Tibial artery (tissue), 4 donors: ENCODE measurements at regions not wholly inside any gene's neighbourhood (a gene's known extent, or its start where the extent isn't known, plus 50 kb on each side); places are given as distances from the start of the nearest gene placed in this dataset.

Experiments
- DNase-seq, 2 donors: peaks; one replicate each; pipeline ENCODE4 v3.0.0-alpha.2; 2019
- H3K27ac ChIP-seq, 2 donors: fragments of 200-600 bp; sonication (generic) in 1 of 2; 1 replicate in 1 of 2; 2 replicates in 1 of 2; pipeline ENCODE4 v1.5.1; 2018 to 2019; ENCODE audit warnings: mild to moderate bottlenecking in 1 of 2
- H3K27me3 ChIP-seq, 2 donors: fragments of 200-600 bp; sonication (generic) in 1 of 2; one replicate each; pipeline versions ENCODE4 v1.5.1 to v1.6.0; 2016 to 2019
- H3K36me3 ChIP-seq, 3 donors: fragments of 200-600 bp; sonication (generic) in 2 of 3; one replicate each; pipeline ENCODE4 v1.5.1; 2016 to 2019; ENCODE audit warnings: mild to moderate bottlenecking in 2 of 3
- H3K4me1 ChIP-seq, 4 donors: fragments of 200-600 bp; sonication (generic) in 2 of 4; 1 replicate in 3 of 4; 2 replicates in 1 of 4; pipeline ENCODE4 v1.5.1; 2016 to 2019
- H3K4me3 ChIP-seq, 2 donors: fragments of 200-600 bp; sonication (generic) in 1 of 2; 1 replicate in 1 of 2; 2 replicates in 1 of 2; pipeline ENCODE4 v1.5.1; 2018 to 2019; ENCODE audit warnings: mild to moderate bottlenecking in 2 of 2
- H3K9me3 ChIP-seq, 3 donors: fragments of 200-600 bp; sonication (generic) in 1 of 3; one replicate each; pipeline ENCODE4 v1.5.1; 2016 to 2019
- CTCF ChIP-seq, 2 experiments: fragments of 200-600 bp in 1 of 2; fragments of 450-650 bp in 1 of 2; IDR thresholded peaks; one replicate each; pipeline ENCODE4 v1.5.1; 2017 to 2019; ENCODE audit warnings: antibody characterized with exemption in 2 of 2, mild to moderate bottlenecking in 1 of 2, moderate library complexity in 1 of 2
- intact Hi-C: fragments of 100-400 bp; cut with DNase I; formaldehyde crosslinking; loops from one replicate; pipeline ENCODE4 v1.15.0; 2023; ENCODE audit warnings: low total_unique reads

GRCh38 chr5:1665803-1666202, 133.8 kb downstream of the MRPL36 start:
- no peak overlapping the region for H3K27ac ChIP-seq
- H3K27me3 ChIP-seq, result peaks cover 0 to 79% of the 10 kb centered on the region in 2 donors
- H3K4me3 ChIP-seq, result no peak overlapping the region
- DNase-seq, result no peak
- peaks cover 0 to 14% (median 11%) of the 10 kb centered on the region in 4 donors for H3K4me1 ChIP-seq
- peaks cover 0 to 16% (median 0%) of the 10 kb centered on the region in 3 donors for H3K9me3 ChIP-seq
- intact Hi-C loops, result no loop called here
- H3K36me3 ChIP-seq, result no peaks in the 10 kb centered on the region
- TF ChIP-seq CTCF (IDR thresholded peaks at IDR 0.05), result no peak

GRCh38 chr5:1665231-1665630, 134.4 kb downstream of the MRPL36 start:
- Histone ChIP-seq H3K4me3 (no peak overlapping the region), H3K27me3 (peaks cover 0 to 85% of the 10 kb centered on the region in 2 donors), H3K27ac (no peak overlapping the region), H3K36me3 (no peaks in the 10 kb centered on the region), H3K4me1 (peaks cover 0 to 14% (median 11%) of the 10 kb centered on the region in 4 donors), H3K9me3 (peaks cover 0 to 11% (median 0%) of the 10 kb centered on the region in 3 donors)
- intact Hi-C loops, result no loop called here
- TF ChIP-seq CTCF (IDR thresholded peaks at IDR 0.05), result no peak
- no peak for DNase-seq

- Histone ChIP-seq H3K4me1 (peaks cover 0 to 14% (median 11%) of the 10 kb centered on the region in 4 donors), H3K27ac (no peak overlapping the region), H3K27me3 (peaks cover 0 to 86% of the 10 kb centered on the region in 2 donors), H3K36me3 (no peaks in the 10 kb centered on the region), H3K9me3 (no peaks in the 10 kb centered on the region), H3K4me3 (no peak overlapping the region)
- TF ChIP-seq CTCF (IDR thresholded peaks at IDR 0.05), result no peak
- intact Hi-C loops, result no loop called here
- DNase-seq, result no peak
Measured at GRCh38 chr5:1663186-1663585, 136.5 kb downstream of the MRPL36 start.

GRCh38 chr5:1662559-1663085, 137.0 kb downstream of the MRPL36 start:
- no peak overlapping the region for H3K4me3 ChIP-seq
- intact Hi-C loops, result no loop called here
- H3K36me3 ChIP-seq, result no peaks in the 10 kb centered on the region
- TF ChIP-seq CTCF (IDR thresholded peaks at IDR 0.05), result no peak
- H3K4me1 ChIP-seq, result peaks cover 0 to 10% (median 8%) of the 10 kb centered on the region in 4 donors
- H3K9me3 ChIP-seq, result no peaks in the 10 kb centered on the region
- no peak for DNase-seq
- peaks cover 0 to 86% of the 10 kb centered on the region in 2 donors for H3K27me3 ChIP-seq
- H3K27ac ChIP-seq, result no peak overlapping the region

- DNase-seq, result no peak
- Histone ChIP-seq H3K36me3 (no peaks in the 10 kb centered on the region), H3K27ac (no peak overlapping the region), H3K9me3 (no peaks in the 10 kb centered on the region), H3K4me3 (no peak overlapping the region), H3K4me1 (peaks cover 0 to 4% (median 4%) of the 10 kb centered on the region in 4 donors), H3K27me3 (peaks cover 0 to 87% of the 10 kb centered on the region in 2 donors)
- intact Hi-C loops, result no loop called here
- no peak for TF ChIP-seq CTCF (IDR thresholded peaks at IDR 0.05)
Measured at GRCh38 chr5:1661831-1662558, 137.6 kb downstream of the MRPL36 start.
